HG03025 (cell line): ENCODE measurements at regions not wholly inside any gene's neighbourhood (a gene's known extent, or its start where the extent isn't known, plus 50 kb on each side); places are given as distances from the start of the nearest gene placed in this dataset.

ENCODE experiments used
- ATAC-seq: cut with Tn5 transposase; IDR thresholded peaks from one replicate; pipeline ENCODE4 v1.9.1; 2021; ENCODE audit warnings: mild to moderate bottlenecking, moderate library complexity; ENCODE audit not compliant: unreplicated experiment, low FRiP score

- ATAC-seq, result no peak
These were observed 948.4 kb downstream of the SORCS1 start for GRCh38 chr10:106216085-106216484.

GRCh38 chr10:106214243-106214642 is 950.3 kb downstream of the SORCS1 start:
- no peak for ATAC-seq

- no peak for ATAC-seq
These were observed 951.0 kb downstream of the SORCS1 start for GRCh38 chr10:106213493-106213892.

GRCh38 chr10:106198275-106198674 is 966.2 kb downstream of the SORCS1 start:
- no peak for ATAC-seq

- ATAC-seq, result no peak
These were observed 975.2 kb downstream of the SORCS1 start for GRCh38 chr10:106189292-106189691.

- ATAC-seq, result no peak
These were observed 978.6 kb downstream of the SORCS1 start for GRCh38 chr10:106185951-106186350.

GRCh38 chr10:106183041-106183440 is 981.5 kb downstream of the SORCS1 start:
- ATAC-seq, result no peak

- no peak for ATAC-seq
These were observed 982.0 kb downstream of the SORCS1 start for GRCh38 chr10:106182542-106182941.

- no peak for ATAC-seq
These were observed 983.0 kb downstream of the SORCS1 start for GRCh38 chr10:106181501-106181900.

- no peak for ATAC-seq
These were observed 985.1 kb downstream of the SORCS1 start for GRCh38 chr10:106179430-106179829.

GRCh38 chr10:106175760-106176377 is 988.6 kb downstream of the SORCS1 start:
- no peak for ATAC-seq

- ATAC-seq, result no peak
These were observed 990.7 kb downstream of the SORCS1 start for GRCh38 chr10:106173838-106174237.

- no peak for ATAC-seq
These were observed 995.3 kb downstream of the SORCS1 start for GRCh38 chr10:106169241-106169640.

GRCh38 chr10:106167946-106168345 is 996.6 kb downstream of the SORCS1 start:
- no peak for ATAC-seq

- no peak for ATAC-seq
These were observed 1006.3 kb downstream of the SORCS1 start for GRCh38 chr10:106158241-106158640.

GRCh38 chr10:106147021-106147420 is 1017.5 kb downstream of the SORCS1 start:
- ATAC-seq, result no peak

GRCh38 chr10:106139915-106140314 is 1024.6 kb downstream of the SORCS1 start:
- ATAC-seq, result no peak

GRCh38 chr10:106136175-106136574 is 1028.3 kb downstream of the SORCS1 start:
- no peak for ATAC-seq

GRCh38 chr10:106134326-106135000 is 1030.0 kb downstream of the SORCS1 start:
- no peak for ATAC-seq

GRCh38 chr10:106133451-106133850 is 1031.1 kb downstream of the SORCS1 start:
- no peak for ATAC-seq

- no peak for ATAC-seq
These were observed 1031.5 kb downstream of the SORCS1 start for GRCh38 chr10:106132956-106133355.

- ATAC-seq, result no peak
These were observed 1049.8 kb downstream of the SORCS1 start for GRCh38 chr10:106114656-106115186.
